ENCODE measurements at regions not wholly inside any gene's neighbourhood (a gene's known extent, or its start where the extent isn't known, plus 50 kb on each side); places are given as distances from the start of the nearest gene placed in this dataset.
A peak's percentile ranks its signal among the peaks of the same experiment; 100 is the strongest.

- Histone ChIP-seq H3K9me3 (ENCODE audit: insufficient read depth, low read length) (peaks cover 9% of the 10 kb centered on the region; the same call in 1 of the 2 replicates), H3K27me3 (ENCODE audit: insufficient read depth, insufficient read length) (no peaks in the 10 kb centered on the region), H3K4me3 (ENCODE audit: insufficient read length, low read depth) (no peak overlapping the region), H3K9ac (ENCODE audit: insufficient read length, low read depth) (no peak overlapping the region), H3K4me1 (ENCODE audit: insufficient read depth, insufficient read length) (no peaks in the 10 kb centered on the region), H3K36me3 (ENCODE audit: insufficient read depth, insufficient read length, low read length) (no peaks in the 10 kb centered on the region)
- peak; percentile 33 for DNase-seq (ENCODE audit: low read depth, low spot score)
- no peak for TF ChIP-seq SUZ12 (IDR thresholded peaks at IDR 0.05; ENCODE audit: extremely low read depth, insufficient read depth, insufficient read length)
- no peak for TF ChIP-seq ZNF274 (IDR thresholded peaks at IDR 0.05; ENCODE audit: low read depth, low read length)
- TF ChIP-seq YY1 (IDR thresholded peaks at IDR 0.05; ENCODE audit: insufficient read depth, insufficient read length): no peak
Observed at GRCh38 chr6:115221198-115221597, 839.5 kb downstream of the FRK start.

- no peak for DNase-seq (ENCODE audit: low read depth, low spot score)
Observed at GRCh38 chr6:115220551-115221159, 840.0 kb downstream of the FRK start.

GRCh38 chr6:115219645-115220044 lies 841.0 kb downstream of the FRK start:
- no peak overlapping the region for H3K4me3 ChIP-seq (ENCODE audit: insufficient read length, low read depth)
- H3K36me3 ChIP-seq (ENCODE audit: insufficient read depth, insufficient read length, low read length): no peaks in the 10 kb centered on the region
- TF ChIP-seq SUZ12 (IDR thresholded peaks at IDR 0.05; ENCODE audit: extremely low read depth, insufficient read depth, insufficient read length) (no peak), ZNF274 (IDR thresholded peaks at IDR 0.05; ENCODE audit: low read depth, low read length) (no peak), YY1 (IDR thresholded peaks at IDR 0.05; ENCODE audit: insufficient read depth, insufficient read length) (no peak)
- H3K27me3 ChIP-seq (ENCODE audit: insufficient read depth, insufficient read length): no peaks in the 10 kb centered on the region
- no peak overlapping the region for H3K9ac ChIP-seq (ENCODE audit: insufficient read length, low read depth)
- H3K4me1 ChIP-seq (ENCODE audit: insufficient read depth, insufficient read length): no peaks in the 10 kb centered on the region
- no peak for DNase-seq (ENCODE audit: low read depth, low spot score)
- peaks cover 9% of the 10 kb centered on the region; the same call in 1 of the 2 replicates for H3K9me3 ChIP-seq (ENCODE audit: insufficient read depth, low read length)

More at GRCh38 chr6:115220551-115221159, 840.0 kb downstream of the FRK start:
- Histone ChIP-seq H3K4me1 (ENCODE audit: insufficient read depth, insufficient read length) (no peaks in the 10 kb centered on the region), H3K27me3 (ENCODE audit: insufficient read depth, insufficient read length) (no peaks in the 10 kb centered on the region), H3K4me3 (ENCODE audit: insufficient read length, low read depth) (no peak overlapping the region), H3K36me3 (ENCODE audit: insufficient read depth, insufficient read length, low read length) (no peaks in the 10 kb centered on the region), H3K9ac (ENCODE audit: insufficient read length, low read depth) (no peak overlapping the region), H3K9me3 (ENCODE audit: insufficient read depth, low read length) (peaks cover 9% of the 10 kb centered on the region; the same call in 1 of the 2 replicates)
- no peak for TF ChIP-seq ZNF274 (IDR thresholded peaks at IDR 0.05; ENCODE audit: low read depth, low read length)
- no peak for TF ChIP-seq SUZ12 (IDR thresholded peaks at IDR 0.05; ENCODE audit: extremely low read depth, insufficient read depth, insufficient read length)
- no peak for TF ChIP-seq YY1 (IDR thresholded peaks at IDR 0.05; ENCODE audit: insufficient read depth, insufficient read length)

- Histone ChIP-seq H3K36me3 (ENCODE audit: insufficient read depth, insufficient read length, low read length) (no peaks in the 10 kb centered on the region), H3K4me3 (ENCODE audit: insufficient read length, low read depth) (no peak overlapping the region), H3K4me1 (ENCODE audit: insufficient read depth, insufficient read length) (no peaks in the 10 kb centered on the region), H3K9ac (ENCODE audit: insufficient read length, low read depth) (no peak overlapping the region), H3K9me3 (ENCODE audit: insufficient read depth, low read length) (peaks cover 5% of the 10 kb centered on the region; the same call in 1 of the 2 replicates), H3K27me3 (ENCODE audit: insufficient read depth, insufficient read length) (no peaks in the 10 kb centered on the region)
- DNase-seq (ENCODE audit: low read depth, low spot score): no peak
- TF ChIP-seq ZNF274 (IDR thresholded peaks at IDR 0.05; ENCODE audit: low read depth, low read length): no peak
- TF ChIP-seq YY1 (IDR thresholded peaks at IDR 0.05; ENCODE audit: insufficient read depth, insufficient read length): no peak
- TF ChIP-seq SUZ12 (IDR thresholded peaks at IDR 0.05; ENCODE audit: extremely low read depth, insufficient read depth, insufficient read length): no peak
Observed at GRCh38 chr6:115216835-115217234, 843.9 kb downstream of the FRK start.

GRCh38 chr6:115214283-115214682 lies 846.4 kb downstream of the FRK start:
- DNase-seq (ENCODE audit: low read depth, low spot score): no peak
- no peak overlapping the region for H3K4me3 ChIP-seq (ENCODE audit: insufficient read length, low read depth)
- TF ChIP-seq SUZ12 (IDR thresholded peaks at IDR 0.05; ENCODE audit: extremely low read depth, insufficient read depth, insufficient read length) (no peak), ZNF274 (IDR thresholded peaks at IDR 0.05; ENCODE audit: low read depth, low read length) (no peak), YY1 (IDR thresholded peaks at IDR 0.05; ENCODE audit: insufficient read depth, insufficient read length) (no peak)
- no peaks in the 10 kb centered on the region for H3K27me3 ChIP-seq (ENCODE audit: insufficient read depth, insufficient read length)
- no peak overlapping the region for H3K9ac ChIP-seq (ENCODE audit: insufficient read length, low read depth)
- peaks cover 10% of the 10 kb centered on the region; the same call in 1 of the 2 replicates for H3K9me3 ChIP-seq (ENCODE audit: insufficient read depth, low read length)
- H3K36me3 ChIP-seq (ENCODE audit: insufficient read depth, insufficient read length, low read length): no peaks in the 10 kb centered on the region
- no peaks in the 10 kb centered on the region for H3K4me1 ChIP-seq (ENCODE audit: insufficient read depth, insufficient read length)

- Histone ChIP-seq H3K4me3 (ENCODE audit: insufficient read length, low read depth) (no peak overlapping the region), H3K9ac (ENCODE audit: insufficient read length, low read depth) (no peak overlapping the region), H3K36me3 (ENCODE audit: insufficient read depth, insufficient read length, low read length) (no peaks in the 10 kb centered on the region), H3K27me3 (ENCODE audit: insufficient read depth, insufficient read length) (no peaks in the 10 kb centered on the region), H3K9me3 (ENCODE audit: insufficient read depth, low read length) (peaks cover 3% of the 10 kb centered on the region; the same call in 1 of the 2 replicates), H3K4me1 (ENCODE audit: insufficient read depth, insufficient read length) (no peaks in the 10 kb centered on the region)
- TF ChIP-seq YY1 (IDR thresholded peaks at IDR 0.05; ENCODE audit: insufficient read depth, insufficient read length): no peak
- TF ChIP-seq SUZ12 (IDR thresholded peaks at IDR 0.05; ENCODE audit: extremely low read depth, insufficient read depth, insufficient read length): no peak
- TF ChIP-seq ZNF274 (IDR thresholded peaks at IDR 0.05; ENCODE audit: low read depth, low read length): no peak
- no peak for DNase-seq (ENCODE audit: low read depth, low spot score)
Observed at GRCh38 chr6:115203381-115203780, 857.3 kb downstream of the FRK start.

- Histone ChIP-seq H3K9me3 (ENCODE audit: insufficient read depth, low read length) (peaks cover 8% of the 10 kb centered on the region; the same call in 1 of the 2 replicates), H3K4me3 (ENCODE audit: insufficient read length, low read depth) (no peak overlapping the region), H3K36me3 (ENCODE audit: insufficient read depth, insufficient read length, low read length) (no peaks in the 10 kb centered on the region), H3K9ac (ENCODE audit: insufficient read length, low read depth) (no peak overlapping the region), H3K4me1 (ENCODE audit: insufficient read depth, insufficient read length) (no peaks in the 10 kb centered on the region), H3K27me3 (ENCODE audit: insufficient read depth, insufficient read length) (no peaks in the 10 kb centered on the region)
- TF ChIP-seq ZNF274 (IDR thresholded peaks at IDR 0.05; ENCODE audit: low read depth, low read length): no peak
- no peak for TF ChIP-seq SUZ12 (IDR thresholded peaks at IDR 0.05; ENCODE audit: extremely low read depth, insufficient read depth, insufficient read length)
- no peak for TF ChIP-seq YY1 (IDR thresholded peaks at IDR 0.05; ENCODE audit: insufficient read depth, insufficient read length)
- no peak for DNase-seq (ENCODE audit: low read depth, low spot score)
Observed at GRCh38 chr6:115194981-115195638, 852.3 kb upstream of the HS3ST5 start.
